ENCODE measurements at regions not wholly inside any gene's neighbourhood (a gene's known extent, or its start where the extent isn't known, plus 50 kb on each side); places are given as distances from the start of the nearest gene placed in this dataset.

DNA sequence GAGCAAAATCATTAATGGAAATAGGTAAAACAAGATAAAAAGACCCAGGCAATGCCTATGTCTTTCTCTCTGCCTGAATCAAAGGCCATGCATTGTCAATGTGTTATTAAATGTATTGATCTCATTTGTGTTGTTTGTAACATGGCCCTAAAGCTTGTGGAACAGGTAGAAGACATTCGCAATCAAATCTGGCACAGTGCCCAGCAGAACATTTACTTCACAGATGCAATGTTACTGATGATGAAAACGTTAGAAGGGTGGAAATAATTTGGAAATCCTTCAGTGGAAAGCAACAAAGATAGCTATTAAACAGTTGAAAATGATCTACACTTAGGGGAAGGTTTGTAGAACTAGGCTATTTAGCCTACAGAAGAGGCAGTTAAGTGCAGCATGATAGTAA is 368.2 kb downstream of the EPHA4 start:
- DNase-seq (no peak), ATAC-seq (no peak)
- Mint-ChIP-seq H3K4me3 (no peak overlapping the region), H3K4me1 (ENCODE audit: low read depth) (no peaks in the 10 kb centered on the region), H3K27me3 (ENCODE audit: low read depth) (no peaks in the 10 kb centered on the region), H3K36me3 (ENCODE audit: low read depth) (no peaks in the 10 kb centered on the region), H3K27ac (no peak overlapping the region), H3K9me3 (ENCODE audit: insufficient read depth) (no peaks in the 10 kb centered on the region)
- ChIA-PET CTCF (no interaction called here), POLR2A (no interaction called here)

DNA sequence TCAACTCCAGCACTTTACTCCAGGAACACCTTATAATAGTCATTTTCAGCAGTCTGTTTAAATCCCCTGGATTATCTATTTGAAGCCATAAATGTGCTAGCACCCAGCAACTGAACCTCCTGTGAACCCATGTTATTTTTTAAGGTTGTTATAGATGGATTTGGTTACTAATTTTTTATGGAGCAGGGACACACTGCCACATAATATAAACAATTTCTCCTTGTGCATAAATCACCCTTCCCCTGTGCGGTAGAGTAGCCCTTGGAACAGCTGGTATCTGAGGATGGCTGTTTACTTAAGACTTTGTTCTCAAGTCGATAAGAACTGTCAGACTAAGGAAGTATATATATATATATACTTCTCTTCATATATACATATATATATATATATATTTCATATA is 367.4 kb downstream of the EPHA4 start:
- Mint-ChIP-seq H3K4me1 (ENCODE audit: low read depth) (no peaks in the 10 kb centered on the region), H3K4me3 (no peak overlapping the region), H3K27me3 (ENCODE audit: low read depth) (no peaks in the 10 kb centered on the region), H3K9me3 (ENCODE audit: insufficient read depth) (no peaks in the 10 kb centered on the region), H3K36me3 (ENCODE audit: low read depth) (no peaks in the 10 kb centered on the region), H3K27ac (no peak overlapping the region)
- ATAC-seq (no peak), DNase-seq (no peak)
- POLR2A ChIA-PET = no interaction called here
- CTCF ChIA-PET = no interaction called here

DNA sequence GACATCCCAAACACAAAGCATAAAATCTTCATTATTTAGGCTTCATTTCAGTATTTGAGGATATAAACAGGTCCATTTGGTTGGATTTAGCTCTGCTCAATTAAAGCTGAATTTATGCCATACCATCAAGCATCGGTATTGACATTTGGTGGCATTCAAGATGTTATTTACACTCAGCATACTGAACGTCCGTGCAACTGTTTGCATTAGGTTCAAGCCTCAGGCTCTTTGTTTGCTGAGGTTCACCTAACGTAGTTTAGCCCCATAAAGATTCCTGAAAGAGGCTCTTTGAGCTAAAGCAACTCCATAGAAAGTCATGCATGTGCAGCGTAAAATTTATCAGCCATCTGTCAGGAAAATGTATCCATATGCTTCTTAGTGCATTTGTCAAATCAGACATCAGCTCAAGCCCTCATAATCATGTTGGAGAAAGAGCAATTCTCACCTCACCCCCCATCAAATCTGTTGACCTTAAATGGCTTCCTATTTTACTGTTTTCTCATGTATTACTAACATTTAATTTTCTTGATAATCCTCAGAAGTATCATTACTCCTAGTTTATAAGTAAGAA is 366.9 kb downstream of the EPHA4 start:
- DNase-seq (no peak), ATAC-seq (no peak)
- Mint-ChIP-seq H3K4me3 (no peak overlapping the region), H3K27ac (no peak overlapping the region), H3K9me3 (ENCODE audit: insufficient read depth) (no peaks in the 10 kb centered on the region), H3K36me3 (ENCODE audit: low read depth) (no peaks in the 10 kb centered on the region), H3K4me1 (ENCODE audit: low read depth) (no peaks in the 10 kb centered on the region), H3K27me3 (ENCODE audit: low read depth) (no peaks in the 10 kb centered on the region)
- POLR2A ChIA-PET = no interaction called here
- CTCF ChIA-PET = no interaction called here

DNA sequence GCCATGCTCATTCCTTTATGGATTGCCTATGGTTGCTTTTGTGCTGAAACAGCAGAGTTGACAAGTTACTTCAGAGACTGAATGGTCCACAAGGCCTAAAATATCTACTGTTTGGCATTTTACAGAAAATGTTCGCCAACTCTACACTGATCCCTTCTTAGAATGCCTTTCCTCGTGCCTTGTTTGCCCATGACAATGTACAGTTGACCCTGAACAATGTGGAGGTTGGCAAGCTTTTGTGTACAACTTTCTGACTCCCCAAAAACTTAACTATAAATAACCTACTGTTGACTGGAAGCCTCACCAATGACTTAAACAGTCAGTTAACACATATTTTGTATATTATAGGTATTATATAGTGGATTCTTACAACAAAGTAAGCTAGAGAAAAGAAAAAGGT is 361.4 kb downstream of the EPHA4 start:
- Mint-ChIP-seq H3K4me3 (no peak overlapping the region), H3K27ac (no peak overlapping the region), H3K9me3 (ENCODE audit: insufficient read depth) (no peaks in the 10 kb centered on the region), H3K4me1 (ENCODE audit: low read depth) (no peaks in the 10 kb centered on the region), H3K27me3 (ENCODE audit: low read depth) (no peaks in the 10 kb centered on the region), H3K36me3 (ENCODE audit: low read depth) (no peaks in the 10 kb centered on the region)
- ATAC-seq (no peak), DNase-seq (no peak)
- ChIA-PET POLR2A (no interaction called here), CTCF (no interaction called here)

DNA sequence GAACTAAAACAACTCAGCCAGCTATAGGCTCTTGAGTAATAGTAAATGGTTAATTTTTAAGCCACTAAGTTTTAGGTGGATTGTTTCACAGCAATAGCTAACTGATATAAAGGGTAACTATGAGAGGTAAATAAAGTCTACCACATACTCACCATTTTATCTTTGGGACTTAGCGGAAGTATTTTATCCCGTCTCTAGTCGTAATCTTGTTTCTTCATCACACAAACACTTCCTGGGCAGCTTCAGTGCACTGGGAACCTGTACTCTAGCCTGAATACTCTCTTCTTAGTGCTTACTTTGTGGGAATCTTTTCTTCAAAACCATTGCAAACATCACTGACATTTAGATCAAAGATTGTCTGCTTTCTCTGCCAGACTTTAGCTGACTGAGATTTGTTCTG is 360.5 kb downstream of the EPHA4 start:
- Mint-ChIP-seq H3K27ac (no peak overlapping the region), H3K27me3 (ENCODE audit: low read depth) (no peaks in the 10 kb centered on the region), H3K9me3 (ENCODE audit: insufficient read depth) (no peaks in the 10 kb centered on the region), H3K4me1 (ENCODE audit: low read depth) (no peaks in the 10 kb centered on the region), H3K4me3 (no peak overlapping the region), H3K36me3 (ENCODE audit: low read depth) (no peaks in the 10 kb centered on the region)
- ATAC-seq (no peak), DNase-seq (no peak)
- ChIA-PET POLR2A (no interaction called here), CTCF (no interaction called here)

DNA sequence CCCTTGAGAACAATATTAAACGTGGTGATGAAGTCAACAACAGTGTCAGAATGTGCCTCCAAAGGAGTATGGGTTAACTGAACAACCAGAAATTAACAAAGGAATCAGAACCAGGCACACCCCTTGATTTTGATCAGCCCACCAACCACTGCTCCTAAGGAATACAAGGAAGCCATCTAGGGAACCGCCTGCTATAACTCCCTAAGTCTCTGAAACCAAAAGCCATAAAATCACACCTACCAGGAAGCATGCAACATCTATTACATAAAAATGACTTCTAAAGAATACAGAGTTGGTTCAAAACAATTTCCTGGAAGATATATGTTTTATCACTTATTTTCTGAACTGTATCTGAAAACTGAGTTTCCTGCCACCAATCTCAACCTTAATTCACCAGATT is 360.0 kb downstream of the EPHA4 start:
- no peaks in the 10 kb centered on the region for H3K27me3 Mint-ChIP-seq (ENCODE audit: low read depth)
- no peak overlapping the region for H3K4me3 Mint-ChIP-seq
- DNase-seq (no peak), ATAC-seq (no peak)
- H3K9me3 Mint-ChIP-seq (ENCODE audit: insufficient read depth) = no peaks in the 10 kb centered on the region
- H3K36me3 Mint-ChIP-seq (ENCODE audit: low read depth) = no peaks in the 10 kb centered on the region
- POLR2A ChIA-PET = no interaction called here
- H3K27ac Mint-ChIP-seq = no peak overlapping the region
- CTCF ChIA-PET = no interaction called here
- H3K4me1 Mint-ChIP-seq (ENCODE audit: low read depth) = no peaks in the 10 kb centered on the region

DNA sequence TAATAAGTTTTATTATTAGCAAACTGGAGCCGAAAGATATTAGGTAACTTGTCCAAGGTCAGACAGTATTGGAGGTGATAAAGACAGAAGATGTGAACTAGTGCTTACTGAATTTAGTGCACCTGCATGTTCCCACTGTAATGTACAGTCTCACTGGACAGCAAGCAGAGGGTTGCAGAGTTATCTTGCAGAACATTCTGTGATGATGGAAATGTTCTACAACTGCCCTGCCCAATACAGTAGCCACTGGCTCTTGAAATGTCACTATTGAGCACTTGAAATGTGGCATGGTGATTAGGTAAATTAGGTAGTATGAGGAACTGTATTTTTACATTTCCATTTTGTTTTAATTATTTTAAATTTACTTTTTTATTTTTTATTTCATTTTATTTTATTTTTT is 356.6 kb downstream of the EPHA4 start:
- no peaks in the 10 kb centered on the region for H3K9me3 Mint-ChIP-seq (ENCODE audit: insufficient read depth)
- no peak for ATAC-seq

DNA sequence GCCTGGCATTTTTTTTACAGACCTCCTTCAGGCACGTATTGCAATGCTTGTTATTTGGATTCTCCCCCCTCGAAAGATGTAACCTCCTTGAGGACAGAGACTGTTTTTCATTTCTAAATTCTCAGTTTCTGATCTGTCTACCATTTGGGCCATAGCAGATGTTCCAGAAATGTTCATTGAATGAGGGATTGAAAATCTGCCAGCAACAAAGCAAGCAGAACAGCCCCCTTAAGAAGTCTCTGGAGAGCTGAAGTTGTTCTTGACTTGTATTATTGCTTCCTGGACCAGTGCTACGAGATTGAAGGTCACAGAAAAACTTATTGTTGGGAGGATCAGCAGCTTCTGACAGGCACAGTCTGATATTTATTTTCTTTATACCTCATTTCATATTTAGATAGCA is 355.5 kb downstream of the EPHA4 start:
- Mint-ChIP-seq H3K4me3 (no peak overlapping the region), H3K36me3 (ENCODE audit: low read depth) (no peaks in the 10 kb centered on the region), H3K9me3 (ENCODE audit: insufficient read depth) (no peaks in the 10 kb centered on the region), H3K27me3 (ENCODE audit: low read depth) (no peaks in the 10 kb centered on the region), H3K4me1 (ENCODE audit: low read depth) (no peaks in the 10 kb centered on the region), H3K27ac (no peak overlapping the region)
- POLR2A ChIA-PET = no interaction called here
- DNase-seq (no peak), ATAC-seq (no peak)
- CTCF ChIA-PET = no interaction called here

More for the DNA sequence above, 356.6 kb downstream of the EPHA4 start:
- H3K4me3 Mint-ChIP-seq = no peak overlapping the region
- H3K27me3 Mint-ChIP-seq (ENCODE audit: low read depth) = no peaks in the 10 kb centered on the region
- ChIA-PET CTCF (no interaction called here), POLR2A (no interaction called here)
- H3K36me3 Mint-ChIP-seq (ENCODE audit: low read depth) = no peaks in the 10 kb centered on the region
- no peaks in the 10 kb centered on the region for H3K4me1 Mint-ChIP-seq (ENCODE audit: low read depth)
- no peak for DNase-seq
- H3K27ac Mint-ChIP-seq = no peak overlapping the region

DNA sequence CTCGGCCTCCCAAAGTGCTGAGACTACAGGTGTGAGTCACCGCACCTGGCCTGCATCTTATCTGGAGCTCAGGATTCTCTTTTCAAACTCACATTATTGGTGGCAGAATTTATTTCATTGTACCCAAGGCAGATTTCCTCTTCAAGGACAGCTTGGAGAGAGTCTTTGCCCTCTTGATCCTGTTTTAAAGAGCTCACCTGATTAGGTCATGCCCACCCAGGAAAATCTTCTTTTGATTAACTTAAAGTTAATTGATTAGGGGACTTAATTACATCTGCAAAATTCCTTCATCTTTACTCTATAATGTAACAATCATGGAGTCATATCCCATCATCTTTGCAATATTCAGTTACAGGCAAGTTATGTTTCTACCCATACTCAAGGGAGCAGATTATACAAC is 346.4 kb downstream of the EPHA4 start:
- ATAC-seq = no peak
- Mint-ChIP-seq H3K27ac (no peak overlapping the region), H3K9me3 (ENCODE audit: insufficient read depth) (no peaks in the 10 kb centered on the region), H3K27me3 (ENCODE audit: low read depth) (no peaks in the 10 kb centered on the region), H3K4me3 (no peak overlapping the region), H3K4me1 (ENCODE audit: low read depth) (no peaks in the 10 kb centered on the region), H3K36me3 (ENCODE audit: low read depth) (no peaks in the 10 kb centered on the region)
- DNase-seq = no peak
- POLR2A ChIA-PET = no interaction called here
- CTCF ChIA-PET = no interaction called here

DNA sequence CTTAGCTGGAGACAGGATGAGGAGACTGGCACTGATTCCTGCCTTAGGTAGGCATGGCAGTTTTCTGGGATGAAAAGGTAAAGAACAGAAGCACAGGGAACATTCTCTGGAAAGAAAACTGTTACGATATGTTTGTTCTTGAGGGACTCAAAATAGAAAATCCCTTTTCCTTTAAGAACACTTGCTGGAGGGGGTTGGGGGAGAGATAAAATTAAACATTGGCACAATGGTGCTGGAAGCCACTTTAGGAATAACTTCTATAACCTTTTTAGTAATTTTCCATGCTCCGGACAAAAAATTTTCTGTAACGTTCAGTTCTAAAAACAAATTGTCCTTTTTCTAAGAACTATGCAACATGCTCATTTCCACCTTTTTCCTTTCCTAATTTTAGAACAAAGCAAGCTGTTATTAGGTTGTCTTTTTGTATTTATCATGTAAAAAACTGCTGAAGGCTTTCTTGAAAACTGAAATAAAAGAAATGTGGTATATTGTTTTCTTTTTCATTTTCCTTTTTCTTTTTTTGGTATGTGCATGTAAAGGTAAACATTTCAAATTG is 343.8 kb downstream of the EPHA4 start:
- POLR2A ChIA-PET = no interaction called here
- ATAC-seq (no peak), DNase-seq (no peak)
- CTCF ChIA-PET = no interaction called here
- H3K27me3 Mint-ChIP-seq (ENCODE audit: low read depth) = no peaks in the 10 kb centered on the region
- H3K4me3 Mint-ChIP-seq = no peak overlapping the region
- no peaks in the 10 kb centered on the region for H3K9me3 Mint-ChIP-seq (ENCODE audit: insufficient read depth)
- no peak overlapping the region for H3K27ac Mint-ChIP-seq
- no peaks in the 10 kb centered on the region for H3K4me1 Mint-ChIP-seq (ENCODE audit: low read depth)
- no peaks in the 10 kb centered on the region for H3K36me3 Mint-ChIP-seq (ENCODE audit: low read depth)

DNA sequence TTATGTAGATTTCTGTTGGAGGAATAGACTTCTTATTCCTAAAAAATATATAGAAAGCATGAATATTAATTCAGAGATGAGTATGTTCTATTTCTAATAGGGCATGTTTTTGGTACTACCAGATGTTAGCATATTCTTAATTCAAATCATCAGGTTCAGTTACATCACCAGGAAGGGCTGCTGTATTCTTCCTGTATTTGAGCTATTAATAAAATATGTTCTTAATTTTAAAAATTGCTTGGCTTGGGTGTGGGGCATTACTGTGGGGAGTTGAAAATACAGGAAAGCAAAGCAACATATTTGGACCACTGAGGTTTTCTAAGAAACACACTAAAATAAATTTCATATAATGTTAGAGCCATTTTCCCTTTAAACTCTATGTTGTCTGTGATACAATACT is 343.0 kb downstream of the EPHA4 start:
- ATAC-seq = no peak
- Mint-ChIP-seq H3K27ac (no peak overlapping the region), H3K36me3 (ENCODE audit: low read depth) (no peaks in the 10 kb centered on the region), H3K4me1 (ENCODE audit: low read depth) (no peaks in the 10 kb centered on the region), H3K9me3 (ENCODE audit: insufficient read depth) (no peaks in the 10 kb centered on the region), H3K27me3 (ENCODE audit: low read depth) (no peaks in the 10 kb centered on the region), H3K4me3 (no peak overlapping the region)
- no peak for DNase-seq
- ChIA-PET POLR2A (no interaction called here), CTCF (no interaction called here)

DNA sequence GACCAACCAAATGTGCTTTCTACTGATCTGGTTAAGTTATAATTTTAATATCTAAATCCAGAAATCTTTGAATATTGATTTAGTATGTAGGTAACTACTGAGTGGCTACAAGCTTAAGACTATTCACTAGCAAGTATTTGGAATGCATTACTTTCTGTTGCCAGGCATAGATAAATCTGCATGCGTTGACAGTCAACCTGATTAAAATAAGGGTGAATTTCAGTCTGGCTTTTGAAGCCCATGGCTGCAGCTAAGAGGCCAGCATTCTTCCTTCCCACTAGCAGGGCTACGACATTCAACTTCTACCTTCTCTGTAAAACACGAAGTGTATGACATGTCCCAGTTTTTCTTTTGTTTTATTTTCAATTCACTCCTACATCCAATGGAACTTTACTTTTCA is 340.6 kb downstream of the EPHA4 start:
- H3K27me3 Mint-ChIP-seq (ENCODE audit: low read depth) = no peaks in the 10 kb centered on the region
- DNase-seq (no peak), ATAC-seq (no peak)
- H3K36me3 Mint-ChIP-seq (ENCODE audit: low read depth) = no peaks in the 10 kb centered on the region
- POLR2A ChIA-PET = no interaction called here
- no peaks in the 10 kb centered on the region for H3K9me3 Mint-ChIP-seq (ENCODE audit: insufficient read depth)
- H3K4me1 Mint-ChIP-seq (ENCODE audit: low read depth) = no peaks in the 10 kb centered on the region
- CTCF ChIA-PET = no interaction called here
- no peak overlapping the region for H3K4me3 Mint-ChIP-seq
- no peak overlapping the region for H3K27ac Mint-ChIP-seq

DNA sequence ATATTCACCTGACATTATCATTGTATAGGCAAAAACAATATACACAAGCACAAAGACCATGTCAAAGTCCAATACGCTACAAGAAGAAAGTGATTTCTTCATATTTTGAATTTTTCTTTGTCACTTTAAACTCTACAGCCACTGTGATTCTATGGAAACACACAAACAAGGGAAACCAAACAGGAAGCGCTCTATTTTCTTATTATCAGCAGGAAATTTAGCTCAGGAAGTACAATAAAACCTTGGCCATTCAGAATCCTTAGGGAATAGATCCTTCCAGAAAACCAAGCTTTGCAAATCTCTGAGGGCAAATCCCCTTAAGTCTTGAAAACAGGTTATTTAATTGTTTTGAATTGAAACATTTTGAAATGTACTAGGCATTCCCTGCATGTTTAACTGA is 336.2 kb downstream of the EPHA4 start:
- Mint-ChIP-seq H3K36me3 (ENCODE audit: low read depth) (no peaks in the 10 kb centered on the region), H3K9me3 (ENCODE audit: insufficient read depth) (no peaks in the 10 kb centered on the region), H3K4me1 (ENCODE audit: low read depth) (no peaks in the 10 kb centered on the region), H3K27ac (no peak overlapping the region), H3K27me3 (ENCODE audit: low read depth) (no peaks in the 10 kb centered on the region), H3K4me3 (no peak overlapping the region)
- POLR2A ChIA-PET = no interaction called here
- no peak for DNase-seq
- CTCF ChIA-PET = no interaction called here
- no peak for ATAC-seq
